ENCODE measurements at regions not wholly inside any gene's neighbourhood (a gene's known extent, or its start where the extent isn't known, plus 50 kb on each side); places are given as distances from the start of the nearest gene placed in this dataset.
"Not testable (repeated sequence)": the region's sequence is repeated elsewhere in the genome, so short reads cannot be mapped to it uniquely, and the experiment has no call there.

- no peak for DNase-seq
- Mint-ChIP-seq H3K27me3 (ENCODE audit: low read depth) (peaks cover 11% of the 10 kb centered on the region), H3K4me3 (no peak overlapping the region), H3K36me3 (ENCODE audit: insufficient read depth) (no peaks in the 10 kb centered on the region), H3K9me3 (no peaks in the 10 kb centered on the region), H3K4me1 (ENCODE audit: low read depth) (no peaks in the 10 kb centered on the region)
- no peak for ATAC-seq
Measured at GRCh38 chr22:48415520-48415919, 1412.2 kb downstream of the BRD1 start.

DNA sequence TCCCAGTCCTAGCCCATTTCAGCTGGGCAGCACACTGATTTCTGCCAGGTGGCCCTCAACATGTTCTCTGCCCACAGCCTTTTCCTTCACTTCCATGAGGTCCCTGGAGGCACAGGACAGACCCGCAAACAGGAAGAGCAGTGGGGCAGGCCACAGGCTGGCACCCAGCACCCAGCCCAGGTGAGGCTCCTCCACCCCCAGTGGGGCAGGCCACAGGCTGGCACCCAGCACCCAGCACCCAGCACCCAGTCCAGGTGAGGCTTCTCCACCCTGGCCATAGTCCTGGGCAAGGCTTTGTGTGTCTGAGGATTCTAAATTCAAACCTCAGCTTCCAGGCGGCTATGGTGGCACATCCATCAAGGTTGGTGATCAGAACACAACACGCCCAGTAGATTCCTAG lies 1413.0 kb downstream of the BRD1 start:
- H3K36me3 Mint-ChIP-seq (ENCODE audit: insufficient read depth): no peaks in the 10 kb centered on the region
- no peak for ATAC-seq
- DNase-seq: no peak
- H3K9me3 Mint-ChIP-seq: no peaks in the 10 kb centered on the region
- no peaks in the 10 kb centered on the region for H3K4me1 Mint-ChIP-seq (ENCODE audit: low read depth)
- no peak overlapping the region for H3K4me3 Mint-ChIP-seq
- H3K27me3 Mint-ChIP-seq (ENCODE audit: low read depth): peaks cover 11% of the 10 kb centered on the region

- H3K4me3 Mint-ChIP-seq; ATAC-seq; DNase-seq; H3K36me3 Mint-ChIP-seq (ENCODE audit: insufficient read depth); H3K4me1 Mint-ChIP-seq (ENCODE audit: low read depth): not testable (repeated sequence)
- Mint-ChIP-seq H3K27me3 (ENCODE audit: low read depth) (peaks cover 11% of the 10 kb centered on the region), H3K9me3 (peaks cover 10% of the 10 kb centered on the region)
Measured at GRCh38 chr22:48412931-48413330, 1414.7 kb downstream of the BRD1 start.

- no peak for ATAC-seq
- DNase-seq: no peak
- no peak overlapping the region for H3K4me3 Mint-ChIP-seq
- H3K9me3 Mint-ChIP-seq: peaks cover 13% of the 10 kb centered on the region
- no peaks in the 10 kb centered on the region for H3K36me3 Mint-ChIP-seq (ENCODE audit: insufficient read depth)
- H3K27me3 Mint-ChIP-seq (ENCODE audit: low read depth): peaks cover 8% of the 10 kb centered on the region
- no peaks in the 10 kb centered on the region for H3K4me1 Mint-ChIP-seq (ENCODE audit: low read depth)
Measured at GRCh38 chr22:48410536-48410935, 1417.1 kb downstream of the BRD1 start.

- no peak for ATAC-seq
- no peak for DNase-seq
- Mint-ChIP-seq H3K27me3 (ENCODE audit: low read depth) (peaks cover 5% of the 10 kb centered on the region), H3K36me3 (ENCODE audit: insufficient read depth) (no peaks in the 10 kb centered on the region), H3K4me1 (ENCODE audit: low read depth) (no peaks in the 10 kb centered on the region), H3K4me3 (no peak overlapping the region), H3K9me3 (peaks cover 13% of the 10 kb centered on the region)
Measured at GRCh38 chr22:48407256-48407955, 1420.3 kb downstream of the BRD1 start.

- Mint-ChIP-seq H3K4me3 (no peak overlapping the region), H3K27me3 (ENCODE audit: low read depth) (peaks cover under 1% of the 10 kb centered on the region), H3K9me3 (peaks cover 13% of the 10 kb centered on the region), H3K4me1 (ENCODE audit: low read depth) (no peaks in the 10 kb centered on the region), H3K36me3 (ENCODE audit: insufficient read depth) (no peaks in the 10 kb centered on the region)
- ATAC-seq (no peak), DNase-seq (no peak)
Measured at GRCh38 chr22:48406161-48406560, 1421.5 kb downstream of the BRD1 start.

DNA sequence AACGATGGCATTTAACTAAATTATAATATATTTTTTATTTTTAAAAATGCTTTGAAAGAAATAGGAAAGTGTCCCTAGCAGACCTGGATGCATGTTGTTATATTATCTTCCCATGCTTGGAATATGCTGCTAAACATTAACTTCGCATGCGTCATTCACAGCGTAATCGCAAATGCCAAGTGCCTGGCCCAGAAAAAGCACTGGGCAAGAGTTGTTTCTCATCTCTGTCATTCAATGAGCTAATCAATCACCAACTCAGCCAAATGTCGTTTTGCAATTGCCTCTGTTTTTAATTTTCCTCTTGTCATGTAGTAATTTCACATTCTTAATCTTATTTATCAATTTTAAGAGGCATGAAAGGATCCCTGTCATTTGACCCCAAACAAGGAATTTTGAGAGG lies 1421.9 kb downstream of the BRD1 start:
- Mint-ChIP-seq H3K4me1 (ENCODE audit: low read depth) (no peaks in the 10 kb centered on the region), H3K36me3 (ENCODE audit: insufficient read depth) (no peaks in the 10 kb centered on the region), H3K27me3 (ENCODE audit: low read depth) (no peaks in the 10 kb centered on the region), H3K9me3 (peaks cover 13% of the 10 kb centered on the region), H3K4me3 (no peak overlapping the region)
- no peak for ATAC-seq
- no peak for DNase-seq

DNA sequence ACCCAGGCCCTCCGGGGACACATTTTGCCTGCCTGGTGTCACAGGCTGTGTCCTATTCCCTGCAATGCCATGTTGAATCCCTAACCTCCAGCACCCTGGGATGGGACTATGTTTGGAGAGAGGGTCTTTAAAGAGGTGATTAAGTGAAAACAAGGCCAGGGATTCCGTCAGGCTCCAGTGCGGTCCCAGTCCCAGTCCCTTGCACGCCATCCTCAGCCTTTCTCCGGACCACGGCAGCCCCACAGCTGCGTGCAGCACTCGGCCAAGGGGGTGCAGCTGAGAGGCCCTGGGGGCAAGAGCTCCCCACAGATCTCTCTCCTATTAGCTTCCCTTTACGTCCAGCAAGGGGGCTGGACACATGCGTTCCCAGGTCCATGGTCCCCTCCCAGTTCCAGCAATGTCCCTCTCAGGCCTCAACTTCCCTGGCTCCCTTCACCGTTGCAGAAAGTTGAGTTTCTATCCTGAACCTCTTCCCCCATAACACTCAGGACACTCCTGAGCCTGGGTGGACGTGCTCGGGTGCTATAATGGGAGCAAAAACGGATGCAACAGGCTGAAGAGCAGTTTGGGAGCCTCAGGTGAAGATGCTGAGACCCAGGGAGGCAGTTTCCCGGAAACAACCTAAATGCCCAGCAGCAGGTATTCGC lies 1422.7 kb downstream of the BRD1 start:
- DNase-seq (no peak), ATAC-seq (no peak)
- Mint-ChIP-seq H3K27me3 (ENCODE audit: low read depth) (no peaks in the 10 kb centered on the region), H3K4me1 (ENCODE audit: low read depth) (no peaks in the 10 kb centered on the region), H3K9me3 (peaks cover 13% of the 10 kb centered on the region), H3K36me3 (ENCODE audit: insufficient read depth) (no peaks in the 10 kb centered on the region), H3K4me3 (no peak overlapping the region)

DNA sequence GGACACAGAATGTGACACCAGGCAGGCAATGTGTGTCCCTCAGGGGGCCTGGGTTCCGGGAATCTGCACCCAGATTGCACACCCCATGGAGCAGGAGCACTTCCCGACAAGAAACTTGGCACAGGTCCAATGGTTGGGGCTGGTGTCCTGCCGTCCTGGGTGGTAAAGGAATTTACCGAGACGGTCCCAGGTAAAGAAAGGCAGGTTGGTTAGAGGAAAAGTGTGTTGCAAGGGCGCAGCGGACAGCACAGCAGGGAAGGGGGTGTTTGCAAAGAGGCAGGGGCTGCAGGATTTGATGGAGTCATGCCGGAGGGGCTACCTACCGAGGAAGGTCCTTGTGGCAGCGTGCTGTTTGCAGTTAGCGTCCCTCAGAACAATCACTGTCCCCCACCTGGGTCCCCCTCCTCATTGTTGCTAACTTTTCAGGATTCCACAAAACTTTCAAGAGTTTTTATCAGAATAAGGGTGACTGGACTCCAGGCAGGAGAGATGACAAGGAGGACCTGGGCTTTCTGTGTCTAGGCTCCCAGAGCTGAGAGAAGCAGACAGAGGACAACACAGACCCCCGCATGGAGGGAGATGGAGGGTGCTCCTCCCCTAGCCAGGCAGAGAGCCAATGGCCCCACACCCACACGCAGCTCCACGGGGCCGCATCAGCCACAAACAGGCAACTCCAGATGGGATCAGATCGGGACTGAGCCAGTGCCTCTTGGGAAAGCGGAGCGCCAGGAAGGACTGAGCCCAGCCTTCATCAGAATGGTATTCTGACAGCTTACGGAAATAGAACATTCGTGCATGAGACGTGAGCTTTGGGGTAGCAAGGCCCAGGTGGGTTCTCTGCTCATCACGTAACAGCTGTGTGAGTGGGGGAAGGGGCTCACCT lies 1423.9 kb downstream of the BRD1 start:
- peaks cover 3% of the 10 kb centered on the region for H3K27me3 Mint-ChIP-seq (ENCODE audit: low read depth)
- no peak overlapping the region for H3K4me3 Mint-ChIP-seq
- H3K36me3 Mint-ChIP-seq (ENCODE audit: insufficient read depth): no peaks in the 10 kb centered on the region
- DNase-seq (no peak), ATAC-seq (no peak)
- H3K9me3 Mint-ChIP-seq: peaks cover 10% of the 10 kb centered on the region
- no peaks in the 10 kb centered on the region for H3K4me1 Mint-ChIP-seq (ENCODE audit: low read depth)

DNA sequence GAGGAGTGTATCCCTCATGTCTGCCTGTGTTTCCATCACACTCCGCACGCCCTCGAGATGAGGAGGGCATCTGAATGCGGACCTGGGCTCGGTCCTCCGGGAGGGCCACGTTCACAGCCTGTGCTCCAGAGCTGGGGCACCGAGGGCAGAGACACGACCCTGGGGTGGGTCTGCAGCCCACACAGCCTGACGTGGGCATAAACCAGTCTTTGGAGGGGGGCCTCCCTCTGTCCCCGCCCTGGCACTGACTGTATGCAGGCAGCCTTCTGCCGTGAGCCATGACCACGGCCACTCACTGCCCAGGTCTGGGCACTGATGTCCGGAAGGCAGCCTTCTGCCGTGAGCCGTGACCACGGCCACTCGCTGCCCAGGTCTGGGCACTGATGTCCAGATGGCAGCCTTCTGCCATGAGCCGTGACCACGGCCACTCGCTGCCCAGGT lies 1425.1 kb downstream of the BRD1 start:
- Mint-ChIP-seq H3K9me3 (peaks cover 3% of the 10 kb centered on the region), H3K27me3 (ENCODE audit: low read depth) (peaks cover 3% of the 10 kb centered on the region), H3K4me1 (ENCODE audit: low read depth) (no peaks in the 10 kb centered on the region), H3K4me3 (no peak overlapping the region), H3K36me3 (ENCODE audit: insufficient read depth) (no peaks in the 10 kb centered on the region)
- DNase-seq: no peak
- ATAC-seq: no peak

DNA sequence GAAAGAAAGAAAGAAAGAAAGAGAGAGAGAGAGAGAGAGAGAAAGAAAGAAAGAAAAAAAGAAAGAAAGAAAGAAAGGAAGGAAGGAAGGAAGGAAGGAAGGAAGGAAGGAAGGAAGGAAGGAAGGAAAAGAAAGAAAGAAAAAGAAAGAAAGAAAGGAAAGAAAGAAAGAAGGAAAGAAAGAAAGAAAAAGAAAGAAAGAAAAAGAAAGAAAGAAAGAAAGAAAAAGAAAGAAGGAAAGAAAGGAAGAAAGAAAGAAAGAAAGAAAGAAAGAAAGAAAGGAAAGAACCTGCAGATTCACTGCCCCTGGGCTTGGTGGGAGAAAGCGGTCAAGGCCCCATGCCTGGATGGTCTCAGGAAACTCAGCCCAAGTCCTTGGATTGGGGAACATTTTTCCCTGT lies 1426.2 kb downstream of the BRD1 start:
- H3K4me1 Mint-ChIP-seq (ENCODE audit: low read depth); H3K36me3 Mint-ChIP-seq (ENCODE audit: insufficient read depth); H3K27me3 Mint-ChIP-seq (ENCODE audit: low read depth); H3K9me3 Mint-ChIP-seq; H3K4me3 Mint-ChIP-seq; DNase-seq; ATAC-seq: not testable (repeated sequence)

DNA sequence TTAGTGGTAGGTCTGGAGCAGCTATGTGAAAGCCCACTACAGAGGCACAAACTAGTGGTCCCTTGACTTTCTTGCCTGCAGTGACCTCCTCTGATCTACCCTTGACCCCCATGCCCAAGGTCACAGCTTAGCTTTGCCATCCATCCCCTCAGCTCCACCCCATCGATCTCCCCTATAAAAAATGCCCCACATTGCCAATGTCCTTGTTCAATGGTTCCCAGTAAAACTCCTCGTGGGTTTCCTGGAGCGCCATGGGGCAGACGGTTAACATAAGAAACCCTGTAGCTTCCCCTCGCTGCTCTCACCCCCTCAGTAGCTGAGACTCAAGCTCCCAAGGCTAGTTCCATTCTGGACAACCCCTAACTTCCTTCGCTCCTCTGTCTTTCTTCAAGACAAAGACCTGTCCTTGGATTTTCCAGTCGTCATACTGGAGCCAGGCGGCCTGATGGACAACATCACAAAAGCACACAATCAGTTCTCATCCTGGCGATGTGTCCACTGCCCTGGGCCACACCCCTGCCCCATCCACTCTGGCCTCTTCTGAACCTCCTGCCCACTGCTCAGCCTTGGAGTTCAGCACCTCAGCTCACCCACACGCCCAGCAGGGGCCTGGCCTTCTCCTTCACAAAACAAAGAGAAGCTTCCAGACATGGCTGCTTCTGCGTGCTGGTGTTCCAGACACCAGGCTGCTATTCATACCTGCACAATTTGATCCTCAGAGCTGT lies 1429.3 kb downstream of the BRD1 start:
- H3K27me3 Mint-ChIP-seq (ENCODE audit: low read depth): peaks cover 3% of the 10 kb centered on the region
- H3K4me1 Mint-ChIP-seq (ENCODE audit: low read depth): no peaks in the 10 kb centered on the region
- no peaks in the 10 kb centered on the region for H3K9me3 Mint-ChIP-seq
- no peak overlapping the region for H3K4me3 Mint-ChIP-seq
- H3K36me3 Mint-ChIP-seq (ENCODE audit: insufficient read depth): no peaks in the 10 kb centered on the region
- DNase-seq (no peak), ATAC-seq (no peak)

DNA sequence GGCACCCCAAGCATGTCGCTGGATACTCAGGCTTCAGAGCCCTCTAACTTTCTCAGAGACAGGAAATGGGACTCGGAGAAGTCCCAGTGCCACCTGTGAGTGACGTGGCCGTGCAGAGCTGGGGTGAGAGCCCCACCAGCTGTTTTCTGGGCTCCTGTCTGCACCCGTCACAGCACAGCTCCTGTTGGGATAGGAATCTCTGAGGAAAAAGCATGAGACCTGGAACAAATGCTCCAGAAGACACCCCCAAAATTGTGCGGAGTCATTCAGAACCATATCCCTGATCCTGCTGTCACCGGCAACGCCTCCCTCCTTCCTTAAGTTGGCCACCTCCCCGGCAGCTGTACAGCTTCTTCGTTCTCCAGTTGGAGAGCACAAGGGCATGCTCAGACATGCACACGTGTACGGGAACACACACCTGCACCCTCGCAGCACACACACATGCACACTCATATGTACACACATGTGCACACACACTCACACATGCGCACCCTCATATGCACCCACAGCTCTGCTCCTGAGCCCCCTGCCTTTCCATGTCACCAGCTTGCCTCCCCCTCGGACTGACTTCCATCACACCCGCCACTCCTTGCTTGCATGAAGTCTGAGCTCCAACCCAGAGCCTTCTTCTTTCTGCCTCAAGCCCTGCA lies 1430.0 kb downstream of the BRD1 start:
- H3K27me3 Mint-ChIP-seq (ENCODE audit: low read depth): peaks cover 3% of the 10 kb centered on the region

More for the DNA sequence above, 1430.0 kb downstream of the BRD1 start:
- Mint-ChIP-seq H3K4me3 (no peak overlapping the region), H3K4me1 (ENCODE audit: low read depth) (no peaks in the 10 kb centered on the region), H3K36me3 (ENCODE audit: insufficient read depth) (no peaks in the 10 kb centered on the region), H3K9me3 (no peaks in the 10 kb centered on the region)
- ATAC-seq (no peak), DNase-seq (no peak)
